ENCODE measurements at regions not wholly inside any gene's neighbourhood (a gene's known extent, or its start where the extent isn't known, plus 50 kb on each side); places are given as distances from the start of the nearest gene placed in this dataset.

DNA sequence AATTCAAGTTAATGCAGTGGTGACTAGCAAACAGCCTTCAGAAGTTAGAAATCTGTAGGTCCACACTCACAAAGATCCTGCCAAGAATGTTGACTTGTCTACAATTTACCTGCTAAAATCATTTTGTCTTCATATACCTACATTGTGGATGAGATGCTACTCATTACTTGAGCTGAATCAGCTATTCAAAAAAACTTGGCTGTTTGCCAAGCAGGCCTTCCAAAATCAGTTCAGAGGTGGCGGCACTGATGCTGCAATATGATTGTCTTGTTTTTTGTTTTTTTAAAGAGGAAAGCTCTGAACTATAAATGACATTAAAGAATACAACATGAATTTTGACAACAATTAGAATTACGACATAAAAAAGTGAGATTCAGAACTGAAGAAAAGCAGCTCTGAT, 354.7 kb upstream of the KHDRBS2 start:
- H3K36me3 ChIP-seq (ENCODE audit: control insufficient read depth, insufficient read depth, low read length), result no peaks in the 10 kb centered on the region
- POLR2A ChIA-PET, result no interaction called here
- H3K9me3 ChIP-seq (ENCODE audit: control insufficient read depth, insufficient read depth, low read depth, low read length), result peaks cover 3% of the 10 kb centered on the region
- in situ Hi-C loops (cut with HindIII; ENCODE audit: low pct_unique_long_range_greater_than_20kb, low sequenced_read_pairs), result no loop called here
- H3K27ac ChIP-seq (ENCODE audit: low read length), result no peak overlapping the region
- CTCF ChIA-PET, result no interaction called here
- ATAC-seq (no peak), DNase-seq (ENCODE audit: low read depth, low spot score) (no peak)
- H3K27me3 ChIP-seq (ENCODE audit: control insufficient read depth, insufficient read depth, low read length), result no peaks in the 10 kb centered on the region
- BruUV-seq (replicated peaks), result no TSS peak
- H3K4me1 ChIP-seq (ENCODE audit: control insufficient read depth, insufficient read depth, low read length), result no peaks in the 10 kb centered on the region
- no peak overlapping the region for H3K4me3 ChIP-seq (ENCODE audit: low read depth in 2 of 2, low read length in 2 of 2)
- intact Hi-C loops (cut with micrococcal nuclease; ENCODE audit: unreplicated experiment), result no loop called here
- TF ChIP-seq POLR2AphosphoS5 (IDR thresholded peaks at IDR 0.05; ENCODE audit: low read depth, low read length) (no peak), TCF7L2 (IDR thresholded peaks at IDR 0.05; ENCODE audit: low read depth, low read length) (no peak)

DNA sequence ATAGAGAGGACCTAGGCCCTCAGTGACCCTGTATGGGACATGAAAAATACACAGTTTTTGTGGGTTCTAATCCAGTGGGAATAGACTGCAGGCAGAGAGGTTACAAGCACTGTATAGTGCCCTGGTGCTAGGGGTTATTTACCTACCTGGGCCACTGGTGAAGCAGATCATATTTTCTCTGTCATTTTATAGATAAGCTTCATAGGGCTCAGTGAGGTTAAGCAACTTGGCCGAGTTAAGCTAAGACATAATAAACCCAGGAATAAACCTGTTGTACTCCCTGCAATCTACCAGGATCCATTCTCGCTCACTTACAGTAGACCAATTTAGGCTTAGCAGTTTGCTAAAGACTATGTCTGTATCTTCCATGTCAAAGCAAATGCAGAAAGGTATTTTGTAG, 340.6 kb upstream of the KHDRBS2 start:
- in situ Hi-C loops (cut with HindIII; ENCODE audit: low pct_unique_long_range_greater_than_20kb, low sequenced_read_pairs), result no loop called here
- BruUV-seq (replicated peaks), result no TSS peak
- DNase-seq (ENCODE audit: low read depth, low spot score), result no peak
- Histone ChIP-seq H3K27me3 (ENCODE audit: control insufficient read depth, insufficient read depth, low read length) (no peaks in the 10 kb centered on the region), H3K36me3 (ENCODE audit: control insufficient read depth, insufficient read depth, low read length) (no peaks in the 10 kb centered on the region), H3K9me3 (ENCODE audit: control insufficient read depth, insufficient read depth, low read depth, low read length) (no peaks in the 10 kb centered on the region), H3K4me1 (ENCODE audit: control insufficient read depth, insufficient read depth, low read length) (no peaks in the 10 kb centered on the region), H3K4me3 (ENCODE audit: low read depth in 2 of 2, low read length in 2 of 2) (no peak overlapping the region), H3K27ac (ENCODE audit: low read length) (no peak overlapping the region)
- ChIA-PET CTCF (no interaction called here), POLR2A (no interaction called here)
- TF ChIP-seq TCF7L2 (IDR thresholded peaks at IDR 0.05; ENCODE audit: low read depth, low read length), result no peak
- TF ChIP-seq, protein P1, sequence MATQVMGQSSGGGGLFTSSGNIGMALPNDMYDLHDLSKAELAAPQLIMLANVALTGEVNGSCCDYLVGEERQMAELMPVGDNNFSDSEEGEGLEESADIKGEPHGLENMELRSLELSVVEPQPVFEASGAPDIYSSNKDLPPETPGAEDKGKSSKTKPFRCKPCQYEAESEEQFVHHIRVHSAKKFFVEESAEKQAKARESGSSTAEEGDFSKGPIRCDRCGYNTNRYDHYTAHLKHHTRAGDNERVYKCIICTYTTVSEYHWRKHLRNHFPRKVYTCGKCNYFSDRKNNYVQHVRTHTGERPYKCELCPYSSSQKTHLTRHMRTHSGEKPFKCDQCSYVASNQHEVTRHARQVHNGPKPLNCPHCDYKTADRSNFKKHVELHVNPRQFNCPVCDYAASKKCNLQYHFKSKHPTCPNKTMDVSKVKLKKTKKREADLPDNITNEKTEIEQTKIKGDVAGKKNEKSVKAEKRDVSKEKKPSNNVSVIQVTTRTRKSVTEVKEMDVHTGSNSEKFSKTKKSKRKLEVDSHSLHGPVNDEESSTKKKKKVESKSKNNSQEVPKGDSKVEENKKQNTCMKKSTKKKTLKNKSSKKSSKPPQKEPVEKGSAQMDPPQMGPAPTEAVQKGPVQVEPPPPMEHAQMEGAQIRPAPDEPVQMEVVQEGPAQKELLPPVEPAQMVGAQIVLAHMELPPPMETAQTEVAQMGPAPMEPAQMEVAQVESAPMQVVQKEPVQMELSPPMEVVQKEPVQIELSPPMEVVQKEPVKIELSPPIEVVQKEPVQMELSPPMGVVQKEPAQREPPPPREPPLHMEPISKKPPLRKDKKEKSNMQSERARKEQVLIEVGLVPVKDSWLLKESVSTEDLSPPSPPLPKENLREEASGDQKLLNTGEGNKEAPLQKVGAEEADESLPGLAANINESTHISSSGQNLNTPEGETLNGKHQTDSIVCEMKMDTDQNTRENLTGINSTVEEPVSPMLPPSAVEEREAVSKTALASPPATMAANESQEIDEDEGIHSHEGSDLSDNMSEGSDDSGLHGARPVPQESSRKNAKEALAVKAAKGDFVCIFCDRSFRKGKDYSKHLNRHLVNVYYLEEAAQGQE (IDR thresholded peaks at IDR 0.05; ENCODE audit: insufficient read depth in 1 of 2, low read depth in 2 of 2, low read length in 1 of 2), result no peak
- TF ChIP-seq SIN3A (IDR thresholded peaks at IDR 0.05; ENCODE audit: borderline replicate concordance, insufficient read depth, low read depth, low read length), result no peak
- TF ChIP-seq POLR2AphosphoS5 (IDR thresholded peaks at IDR 0.05; ENCODE audit: low read depth, low read length), result no peak
- TF ChIP-seq, protein P2, sequence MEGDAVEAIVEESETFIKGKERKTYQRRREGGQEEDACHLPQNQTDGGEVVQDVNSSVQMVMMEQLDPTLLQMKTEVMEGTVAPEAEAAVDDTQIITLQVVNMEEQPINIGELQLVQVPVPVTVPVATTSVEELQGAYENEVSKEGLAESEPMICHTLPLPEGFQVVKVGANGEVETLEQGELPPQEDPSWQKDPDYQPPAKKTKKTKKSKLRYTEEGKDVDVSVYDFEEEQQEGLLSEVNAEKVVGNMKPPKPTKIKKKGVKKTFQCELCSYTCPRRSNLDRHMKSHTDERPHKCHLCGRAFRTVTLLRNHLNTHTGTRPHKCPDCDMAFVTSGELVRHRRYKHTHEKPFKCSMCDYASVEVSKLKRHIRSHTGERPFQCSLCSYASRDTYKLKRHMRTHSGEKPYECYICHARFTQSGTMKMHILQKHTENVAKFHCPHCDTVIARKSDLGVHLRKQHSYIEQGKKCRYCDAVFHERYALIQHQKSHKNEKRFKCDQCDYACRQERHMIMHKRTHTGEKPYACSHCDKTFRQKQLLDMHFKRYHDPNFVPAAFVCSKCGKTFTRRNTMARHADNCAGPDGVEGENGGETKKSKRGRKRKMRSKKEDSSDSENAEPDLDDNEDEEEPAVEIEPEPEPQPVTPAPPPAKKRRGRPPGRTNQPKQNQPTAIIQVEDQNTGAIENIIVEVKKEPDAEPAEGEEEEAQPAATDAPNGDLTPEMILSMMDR (IDR thresholded peaks at IDR 0.05), result no peak
- intact Hi-C loops (cut with micrococcal nuclease; ENCODE audit: unreplicated experiment), result no loop called here
- no peak for ATAC-seq

DNA sequence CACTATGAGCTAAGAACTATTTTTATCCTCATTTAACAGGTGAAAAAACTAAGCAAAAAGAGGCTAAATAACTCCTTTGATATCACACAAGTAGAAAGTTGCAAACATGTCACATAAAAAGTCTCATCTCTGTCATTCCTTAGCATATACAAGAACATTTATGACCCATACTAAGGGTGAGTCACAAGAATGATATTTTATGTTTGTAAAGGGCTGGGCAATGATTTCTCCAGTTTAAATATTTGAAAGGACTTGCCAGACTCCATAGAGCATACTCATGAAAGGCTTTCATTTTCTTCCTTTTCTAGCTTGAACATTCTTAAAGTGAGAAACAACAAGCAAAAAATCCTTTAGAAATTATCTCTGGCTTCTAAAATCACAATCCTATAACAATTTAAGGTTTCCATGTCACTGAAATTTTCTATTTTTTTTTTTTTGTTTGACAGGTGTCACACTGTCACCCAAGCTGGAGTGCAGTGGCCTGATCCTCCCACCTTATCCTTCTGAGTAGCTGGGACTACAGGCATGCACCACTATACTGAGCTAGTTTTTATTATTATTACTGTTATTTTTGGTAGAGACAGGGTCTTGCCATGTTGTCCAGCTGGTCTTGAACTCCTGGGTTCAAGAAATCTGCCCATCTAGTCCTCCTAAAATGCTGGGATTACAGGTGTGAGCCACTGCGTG, 338.0 kb upstream of the KHDRBS2 start:
- no peaks in the 10 kb centered on the region for H3K27me3 ChIP-seq (ENCODE audit: control insufficient read depth, insufficient read depth, low read length)
- ATAC-seq (no peak), DNase-seq (ENCODE audit: low read depth, low spot score) (no peak)
- BruUV-seq (replicated peaks), result no TSS peak
- ChIA-PET CTCF (no interaction called here), POLR2A (no interaction called here)
- no peak overlapping the region for H3K27ac ChIP-seq (ENCODE audit: low read length)
- H3K9me3 ChIP-seq (ENCODE audit: control insufficient read depth, insufficient read depth, low read depth, low read length), result peaks cover 3% of the 10 kb centered on the region; the same call in 1 of the 2 replicates
- H3K4me1 ChIP-seq (ENCODE audit: control insufficient read depth, insufficient read depth, low read length), result no peaks in the 10 kb centered on the region
- TF ChIP-seq POLR2AphosphoS5 (IDR thresholded peaks at IDR 0.05; ENCODE audit: low read depth, low read length) (no peak), TCF7L2 (IDR thresholded peaks at IDR 0.05; ENCODE audit: low read depth, low read length) (no peak), SIN3A (IDR thresholded peaks at IDR 0.05; ENCODE audit: borderline replicate concordance, insufficient read depth, low read depth, low read length) (no peak)
- TF ChIP-seq, protein P2 (IDR thresholded peaks at IDR 0.05), result no peak
- TF ChIP-seq, protein P1 (IDR thresholded peaks at IDR 0.05; ENCODE audit: insufficient read depth in 1 of 2, low read depth in 2 of 2, low read length in 1 of 2), result no peak
- intact Hi-C loops (cut with micrococcal nuclease; ENCODE audit: unreplicated experiment), result no loop called here
- in situ Hi-C loops (cut with HindIII; ENCODE audit: low pct_unique_long_range_greater_than_20kb, low sequenced_read_pairs), result no loop called here
- H3K4me3 ChIP-seq (ENCODE audit: low read depth in 2 of 2, low read length in 2 of 2), result no peak overlapping the region
- H3K36me3 ChIP-seq (ENCODE audit: control insufficient read depth, insufficient read depth, low read length), result no peaks in the 10 kb centered on the region
